ENCODE measurements at regions not wholly inside any gene's neighbourhood (a gene's known extent, or its start where the extent isn't known, plus 50 kb on each side); places are given as distances from the start of the nearest gene placed in this dataset.

DNA sequence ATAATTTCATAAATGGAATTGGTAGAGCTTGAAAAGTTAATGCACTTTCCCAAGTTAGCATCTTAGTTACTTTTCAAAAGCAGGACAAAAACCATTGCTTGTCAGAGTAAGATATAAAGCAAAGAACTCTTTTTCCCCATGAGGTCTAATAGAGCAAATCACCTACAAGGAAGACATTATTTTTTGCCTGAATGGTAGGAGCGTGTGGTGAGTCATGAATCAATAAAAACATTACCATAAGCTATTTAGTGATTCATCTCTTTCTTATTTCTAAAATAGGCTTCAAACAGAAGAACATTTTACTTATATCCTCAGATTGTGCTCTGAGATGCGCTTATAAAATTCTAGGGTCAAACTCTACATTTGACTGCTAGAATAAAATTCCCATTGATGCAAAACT is 109.4 kb upstream of the GPRIN3 start:
- no peak for DNase-seq

DNA sequence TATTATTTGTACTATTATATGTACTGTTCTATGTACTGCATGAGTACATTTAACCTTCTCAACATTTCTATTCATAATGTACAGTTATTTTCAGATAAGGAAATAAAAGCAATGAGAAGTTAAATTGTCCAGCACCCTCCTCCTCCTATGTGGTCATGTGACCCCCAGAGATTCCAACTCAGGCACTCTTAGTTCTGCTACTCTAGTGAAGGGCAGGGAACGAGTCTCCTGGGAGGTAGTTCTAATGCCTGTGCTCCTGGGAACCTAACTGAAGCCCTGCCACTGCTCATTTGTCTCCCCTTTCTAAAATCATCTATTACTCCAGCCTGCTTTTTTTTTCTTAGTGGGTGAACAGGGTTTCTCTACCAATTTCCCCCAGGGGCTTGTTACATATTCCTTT is 105.9 kb upstream of the GPRIN3 start:
- no peak for DNase-seq

- no peak for DNase-seq
These were observed 104.1 kb upstream of the GPRIN3 start for GRCh38 chr4:89411539-89412309.

GRCh38 chr4:89410687-89411086 is 103.1 kb upstream of the GPRIN3 start:
- DNase-seq, result no peak

DNA sequence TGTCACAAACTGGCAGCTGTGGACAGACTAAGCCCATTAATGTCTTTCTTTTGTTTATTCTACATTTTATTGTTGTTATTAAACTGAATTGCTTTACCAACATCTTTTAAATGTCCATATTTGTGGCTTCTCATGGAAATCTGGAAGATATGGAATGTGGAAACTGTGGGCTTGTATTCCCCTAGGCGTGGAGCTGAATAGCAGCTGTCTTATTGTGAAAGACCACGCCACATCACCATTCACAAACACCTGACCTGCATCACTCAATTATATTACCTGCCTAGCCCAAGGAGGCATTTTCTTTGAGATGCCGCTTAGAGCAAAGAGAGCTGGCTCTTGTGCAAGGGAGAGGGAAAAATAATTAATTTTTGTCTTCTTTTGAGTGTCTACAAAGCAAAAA is 96.9 kb upstream of the GPRIN3 start:
- DNase-seq, result no peak

GRCh38 chr4:89403826-89404225 is 96.2 kb upstream of the GPRIN3 start:
- no peak for DNase-seq

DNA sequence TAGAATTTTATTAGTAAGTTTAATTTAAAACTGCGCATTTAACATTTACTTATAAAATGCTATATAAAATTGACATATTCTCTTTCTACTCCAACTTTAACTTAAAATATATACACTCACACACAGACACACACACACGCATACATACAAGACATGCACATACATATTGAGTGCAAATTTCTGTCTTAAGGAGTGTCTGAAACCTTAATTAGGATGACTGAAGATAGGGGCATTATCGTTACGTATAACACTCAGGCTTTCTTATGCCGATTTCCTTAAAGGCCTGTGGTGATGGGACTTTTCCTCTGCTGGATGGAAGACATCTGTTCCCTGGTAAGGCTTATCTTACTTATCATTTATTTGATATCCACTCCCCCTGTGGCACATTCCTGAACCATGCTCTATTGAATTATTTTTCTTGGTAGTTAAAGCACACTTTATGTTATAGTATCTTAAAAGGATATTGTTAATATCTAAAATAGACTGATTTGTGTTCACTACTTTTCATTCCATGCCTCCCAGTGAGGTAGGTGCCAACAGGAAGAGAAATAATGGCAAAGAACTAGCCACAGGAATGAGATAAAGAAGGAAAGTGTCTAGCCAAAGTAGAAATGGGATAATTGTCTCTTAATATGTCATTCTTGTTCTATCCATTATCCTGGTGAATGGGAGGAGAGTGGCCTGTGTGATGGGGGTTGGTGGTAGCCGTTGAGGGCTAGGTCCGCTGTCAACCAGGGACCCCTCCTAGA is 92.9 kb upstream of the GPRIN3 start:
- no peak for DNase-seq

DNA sequence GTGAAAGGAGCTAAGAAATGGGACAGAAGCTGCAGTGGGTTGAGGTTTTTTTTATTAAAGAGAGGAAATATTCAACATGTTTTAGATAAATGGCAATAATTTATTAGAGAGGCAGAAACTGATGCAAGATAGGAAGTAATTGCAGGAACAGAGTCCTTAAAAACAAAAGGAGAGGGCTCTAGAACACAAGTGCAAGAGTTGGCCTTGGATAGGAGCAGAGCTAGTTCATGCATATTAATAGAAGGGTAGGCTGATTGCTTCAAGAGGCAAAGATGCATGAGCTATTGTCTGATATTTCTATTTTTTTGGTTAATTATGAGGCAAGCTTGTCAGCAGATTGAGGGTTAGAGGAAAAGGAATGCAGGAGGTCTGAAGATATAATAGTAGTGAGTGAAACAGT is 91.0 kb upstream of the GPRIN3 start:
- no peak for DNase-seq

DNA sequence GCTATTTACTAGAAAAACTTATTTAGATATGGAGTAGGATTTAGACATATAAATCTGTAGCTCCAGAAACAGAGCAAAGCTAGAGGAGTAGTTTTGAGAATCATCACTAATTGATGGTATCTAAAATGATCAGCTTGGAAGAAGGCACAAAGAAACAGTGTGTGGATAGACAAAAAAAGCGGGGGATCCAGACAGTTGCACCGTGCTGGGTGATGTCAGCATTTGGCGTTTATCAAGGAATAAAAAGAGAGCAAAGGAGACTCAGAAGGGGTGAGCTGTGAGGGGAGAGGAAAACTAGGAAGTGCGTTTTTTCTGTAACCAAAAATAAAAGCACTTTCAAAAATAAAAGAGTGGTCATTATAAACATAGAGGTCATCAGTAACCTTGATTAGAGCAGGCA is 90.5 kb upstream of the GPRIN3 start:
- DNase-seq, result no peak

DNA sequence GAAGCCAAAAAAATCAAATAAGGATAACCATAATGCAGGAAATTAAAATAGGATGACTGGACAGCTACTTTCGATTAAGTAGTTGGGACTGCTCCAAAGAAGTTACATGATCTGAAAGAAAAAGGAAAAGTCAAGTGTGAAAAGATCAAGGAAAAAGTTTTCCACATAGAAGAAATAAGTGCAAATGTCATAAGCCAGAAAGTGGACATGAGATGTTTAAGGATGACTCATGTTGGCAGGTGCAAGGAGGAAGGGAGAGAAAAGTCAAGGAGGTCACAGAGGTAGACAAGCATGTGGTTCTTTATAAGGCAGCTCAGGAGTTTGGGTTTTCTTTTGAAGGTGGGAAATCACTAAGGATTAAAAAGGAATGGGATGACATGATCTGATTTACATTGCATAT is 89.8 kb upstream of the GPRIN3 start:
- no peak for DNase-seq

DNA sequence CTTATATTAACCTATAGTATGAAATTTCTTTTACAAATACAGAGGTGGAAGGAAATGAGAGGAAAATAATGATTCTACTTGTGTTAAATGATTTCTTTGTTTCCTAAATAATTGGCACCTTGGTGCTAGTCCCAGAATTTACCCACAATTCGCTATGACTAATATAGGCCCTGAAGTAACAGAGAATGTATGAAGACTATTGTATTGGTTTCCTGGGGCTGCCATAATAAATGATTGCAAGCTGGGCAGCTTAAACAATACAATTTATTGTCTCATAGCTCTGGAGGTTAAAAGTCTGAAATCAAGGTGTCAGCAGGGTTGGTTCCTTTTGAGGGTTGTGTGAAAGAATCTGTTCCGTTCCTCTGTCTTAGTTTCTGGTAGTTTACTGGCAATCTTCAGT is 74.8 kb upstream of the GPRIN3 start:
- no peak for DNase-seq

DNA sequence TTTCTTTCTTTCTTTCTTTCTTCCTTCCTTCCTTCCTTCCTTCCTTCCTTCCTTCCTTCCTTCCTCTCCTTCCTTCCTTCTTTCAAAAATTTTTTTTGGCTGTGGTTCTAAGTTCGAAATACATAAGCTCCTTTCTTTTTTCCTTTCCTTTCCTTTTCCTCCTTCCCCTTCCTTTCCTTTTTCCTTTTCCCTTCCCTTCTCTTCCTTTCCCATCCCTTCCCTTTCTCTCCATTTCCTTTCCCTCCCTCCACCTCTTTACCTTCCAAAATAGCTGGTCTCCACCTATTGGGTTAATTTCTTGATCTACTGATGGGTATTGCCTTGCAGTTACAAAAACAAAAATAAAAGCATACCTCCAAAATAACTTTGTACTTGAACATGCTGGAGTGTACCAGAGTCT is 73.4 kb upstream of the GPRIN3 start:
- no peak for DNase-seq

DNA sequence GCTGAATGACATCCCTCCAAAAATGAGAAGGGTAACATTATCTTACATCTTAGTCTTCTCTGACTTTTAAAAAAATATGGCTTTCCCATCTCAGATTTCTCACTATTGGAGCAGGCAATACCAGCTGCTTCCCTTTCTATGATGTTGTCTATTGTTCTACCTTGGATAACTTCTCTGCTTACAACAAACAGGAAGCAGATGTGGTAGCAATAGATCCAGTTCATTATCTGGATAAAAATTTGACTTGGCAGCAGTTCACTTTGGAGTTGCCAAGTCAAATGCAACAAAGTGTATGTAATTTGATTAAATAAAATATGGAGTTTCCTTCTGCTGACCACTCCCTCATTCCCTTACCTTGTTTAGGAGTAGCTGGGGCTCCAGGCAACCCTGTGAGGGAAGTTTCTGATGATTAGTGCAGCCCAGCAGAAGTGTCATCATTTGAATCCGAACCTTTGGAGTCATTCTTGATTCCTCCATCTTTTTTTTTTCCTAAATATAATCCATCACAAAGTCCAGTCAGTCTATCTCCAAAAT is 72.0 kb upstream of the GPRIN3 start:
- DNase-seq, result no peak

- DNase-seq, result no peak
These were observed 65.8 kb upstream of the GPRIN3 start for GRCh38 chr4:89373394-89373793.

GRCh38 chr4:89371614-89372013 is 64.0 kb upstream of the GPRIN3 start:
- no peak for DNase-seq

GRCh38 chr4:89369581-89369980 is 62.0 kb upstream of the GPRIN3 start:
- DNase-seq, result no peak

GRCh38 chr4:89368861-89369260 is 61.3 kb upstream of the GPRIN3 start:
- DNase-seq, result no peak

- no peak for DNase-seq
These were observed 58.2 kb upstream of the GPRIN3 start for GRCh38 chr4:89365776-89366175.

DNA sequence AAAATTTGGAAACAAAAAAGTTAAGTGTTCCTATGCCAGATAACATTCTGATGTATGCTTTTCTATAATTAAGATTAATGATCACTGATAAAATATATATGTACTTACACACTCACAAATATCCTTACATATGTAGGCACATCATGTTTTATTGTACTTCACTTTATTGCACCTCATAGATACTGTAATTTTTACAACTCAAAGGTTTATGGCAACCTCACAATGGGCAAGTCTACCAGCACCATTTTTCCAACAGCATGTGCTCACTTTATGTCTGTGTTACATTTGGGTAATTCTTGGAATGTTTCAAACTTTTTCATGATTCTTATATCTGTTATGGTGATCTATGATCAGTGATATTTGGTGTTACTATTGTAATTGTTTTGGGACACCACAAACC is 57.8 kb upstream of the GPRIN3 start:
- DNase-seq, result no peak

DNA sequence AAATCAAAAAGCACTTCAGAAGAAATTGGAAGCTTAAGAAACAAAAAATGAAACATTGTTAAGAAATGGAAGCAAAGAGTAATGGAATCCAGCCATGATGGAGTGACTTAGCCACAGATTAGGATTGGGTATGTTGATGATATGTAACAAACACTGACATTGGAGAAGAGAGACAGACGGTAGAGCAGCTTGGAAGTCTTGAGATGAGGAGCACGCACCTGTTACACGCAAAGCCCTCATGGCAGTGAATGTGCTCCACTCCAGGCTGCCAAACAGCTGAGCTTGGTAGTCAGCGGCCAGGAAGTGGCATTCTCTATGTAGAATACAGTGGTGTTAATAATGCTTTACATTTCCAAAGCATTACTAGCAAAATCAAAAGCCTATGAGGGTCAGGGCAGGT is 56.9 kb upstream of the GPRIN3 start:
- no peak for DNase-seq

DNA sequence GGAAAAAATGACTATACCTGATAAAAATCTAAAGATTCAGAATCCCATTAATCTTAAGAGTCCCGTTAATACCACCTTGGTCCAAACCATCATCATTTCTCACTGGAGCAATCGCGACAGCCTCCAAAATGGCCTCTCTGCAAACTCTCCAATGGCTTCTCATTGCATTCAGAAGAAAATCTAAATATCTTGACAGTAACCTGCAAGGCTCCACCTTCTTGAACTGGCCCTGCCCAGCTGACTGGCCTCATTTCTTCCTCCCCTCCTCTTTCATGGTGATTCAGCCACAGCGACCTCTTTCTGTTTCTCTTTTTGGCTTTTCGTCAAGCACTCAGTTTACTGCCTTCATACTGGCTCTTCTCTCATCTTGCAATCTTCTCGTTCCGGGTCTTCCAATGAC is 56.2 kb upstream of the GPRIN3 start:
- DNase-seq, result no peak

GRCh38 chr4:89358935-89359638 is 51.5 kb upstream of the GPRIN3 start:
- no peak for DNase-seq

DNA sequence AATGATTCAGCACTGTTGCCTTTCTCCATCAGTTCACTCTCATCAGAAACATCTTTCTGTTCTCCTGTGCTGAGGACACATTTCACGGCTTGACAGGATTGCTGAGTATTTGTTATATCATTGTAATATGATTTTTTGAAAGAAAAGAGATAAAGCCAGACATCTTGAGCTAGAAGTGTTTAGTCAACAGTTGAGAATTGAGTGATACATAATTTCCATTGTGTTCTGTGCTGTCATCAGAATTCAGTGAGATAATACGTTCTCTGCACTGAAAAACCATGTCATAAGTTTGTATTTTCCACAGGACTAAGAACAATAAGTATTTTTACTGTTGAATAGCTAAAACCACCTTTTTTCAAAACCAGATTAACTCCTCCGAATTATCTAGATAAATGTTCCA is 50.2 kb upstream of the GPRIN3 start:
- no peak for DNase-seq

Data from NCI-H1930 (cell line).